Skin epidermis (tissue), 12 donors: ENCODE measurements at regions not wholly inside any gene's neighbourhood (a gene's known extent, or its start where the extent isn't known, plus 50 kb on each side); places are given as distances from the start of the nearest gene placed in this dataset.
"Not testable (repeated sequence)": the region's sequence is repeated elsewhere in the genome, so short reads cannot be mapped to it uniquely, and the experiment has no call there.

Experiments
- H3K27ac ChIP-seq, 21 experiments: fragments of 200-600 bp; sonication (generic) in 11 of 21; one replicate each; pipeline ENCODE4 v1.5.0; 2020; ENCODE audit warnings: mild to moderate bottlenecking in 3 of 21, inconsistent platforms in 2 of 21, moderate library complexity in 2 of 21
- H3K4me3 ChIP-seq, 7 experiments: fragments of 200-600 bp; sonication (generic) in 2 of 7; one replicate each; pipeline ENCODE4 v1.5.0; 2020; ENCODE audit warnings: inconsistent platforms in 2 of 7, mild to moderate bottlenecking in 2 of 7, moderate library complexity in 1 of 7

DNA sequence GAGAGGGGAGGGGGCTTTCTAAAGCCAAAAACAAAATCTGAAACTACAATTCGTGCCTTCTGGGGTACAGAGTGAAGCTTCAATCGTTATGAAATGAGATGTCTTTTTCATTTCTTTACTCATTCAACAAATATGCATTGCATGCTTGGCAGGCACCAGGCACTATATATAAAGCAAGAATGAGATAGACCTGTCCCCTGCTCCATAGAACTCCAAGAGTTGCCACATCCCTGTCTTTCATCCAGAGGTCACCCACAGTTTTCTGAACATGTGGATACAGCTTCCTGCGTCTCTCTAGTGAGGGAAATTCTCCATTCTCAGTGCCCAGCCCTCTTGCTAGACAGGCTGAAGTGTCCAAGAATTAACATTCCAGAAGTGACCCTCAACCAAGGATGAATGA lies 343.2 kb upstream of the MAF start:
- H3K4me3 ChIP-seq: no peak overlapping the region

DNA sequence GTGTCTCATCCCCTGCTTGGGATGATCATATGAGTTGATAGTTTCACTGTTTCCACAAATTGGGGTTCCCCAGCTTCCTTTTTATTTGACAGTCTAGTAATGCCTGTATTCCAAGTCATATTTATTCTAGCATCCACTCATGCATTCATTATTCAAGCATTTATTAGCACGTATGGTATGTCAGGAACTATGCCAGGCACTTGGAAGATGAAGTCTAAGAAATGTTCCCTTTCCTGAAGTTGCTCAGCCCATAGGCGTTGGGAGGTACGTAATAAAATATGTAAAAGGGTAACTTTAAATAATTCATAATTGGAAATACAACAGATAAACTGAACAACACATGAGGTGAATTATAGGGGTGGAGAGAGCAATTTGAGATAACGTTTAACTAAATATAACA lies 338.0 kb upstream of the MAF start:
- no peak overlapping the region for H3K27ac ChIP-seq
- H3K4me3 ChIP-seq: no peak overlapping the region

More for the DNA sequence above, 343.2 kb upstream of the MAF start:
- no peak overlapping the region for H3K27ac ChIP-seq

DNA sequence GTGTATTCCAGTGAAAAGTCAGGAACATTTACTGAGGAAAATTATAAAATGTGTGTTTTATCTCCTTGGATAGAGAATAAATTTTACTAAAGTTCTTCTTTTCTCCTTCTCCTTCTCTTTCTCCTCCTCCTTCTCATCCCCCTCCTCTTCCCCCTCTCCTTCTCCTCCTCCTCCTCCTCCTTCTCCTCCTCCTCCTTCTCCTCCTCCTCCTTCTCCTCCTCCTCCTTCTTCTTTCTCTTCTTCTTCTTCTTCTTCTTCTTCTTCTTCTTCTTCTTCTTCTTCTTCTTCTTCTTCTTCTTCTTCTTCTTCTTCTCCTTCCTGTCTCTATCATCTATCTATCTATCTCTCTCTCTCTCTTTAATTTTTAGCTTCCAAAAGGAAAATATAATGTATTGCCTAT lies 337.1 kb upstream of the MAF start:
- not testable (repeated sequence) for H3K27ac ChIP-seq

DNA sequence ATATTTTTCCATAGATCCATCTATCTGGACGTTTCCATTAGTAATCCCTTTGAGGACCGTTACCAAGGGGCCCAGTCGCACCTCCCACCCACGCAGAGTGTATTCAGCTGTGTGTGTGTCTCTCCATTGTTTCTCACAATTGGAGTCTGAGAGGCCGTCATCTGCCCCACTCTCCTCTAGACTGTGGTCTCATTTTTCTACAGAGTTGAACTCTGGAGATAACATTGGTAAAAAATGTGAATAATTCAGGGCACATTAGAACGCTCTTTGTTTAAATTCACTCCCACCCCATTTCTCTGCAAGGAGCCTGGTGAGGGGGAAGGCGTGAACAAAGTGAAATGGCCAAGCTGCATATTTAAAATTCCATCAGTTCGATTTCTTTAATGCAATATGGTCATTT lies 333.1 kb upstream of the MAF start:
- H3K4me3 ChIP-seq: no peak overlapping the region
- no peak overlapping the region for H3K27ac ChIP-seq

More for the DNA sequence above, 337.1 kb upstream of the MAF start:
- H3K4me3 ChIP-seq: not testable (repeated sequence)

DNA sequence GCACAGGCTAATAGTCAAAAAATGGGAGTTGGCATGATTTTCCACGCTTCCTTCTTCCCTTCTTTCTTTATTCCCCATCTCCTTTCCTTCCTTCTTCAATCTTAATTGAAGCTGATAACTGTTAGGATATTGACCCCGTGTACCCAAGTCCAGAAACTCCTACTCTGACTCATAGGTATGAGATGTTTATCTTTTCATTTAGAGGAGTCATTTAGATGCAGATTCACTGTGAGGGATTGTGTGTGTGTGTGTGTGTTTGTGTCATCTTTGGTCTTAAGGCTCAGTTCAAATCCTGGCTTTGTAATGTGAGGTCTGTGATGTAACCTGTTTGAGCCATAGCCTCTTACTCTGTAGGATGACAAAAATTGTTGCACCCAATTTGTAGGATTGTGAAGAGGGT lies 332.0 kb upstream of the MAF start:
- Histone ChIP-seq H3K4me3 (no peak overlapping the region), H3K27ac (no peak overlapping the region)

DNA sequence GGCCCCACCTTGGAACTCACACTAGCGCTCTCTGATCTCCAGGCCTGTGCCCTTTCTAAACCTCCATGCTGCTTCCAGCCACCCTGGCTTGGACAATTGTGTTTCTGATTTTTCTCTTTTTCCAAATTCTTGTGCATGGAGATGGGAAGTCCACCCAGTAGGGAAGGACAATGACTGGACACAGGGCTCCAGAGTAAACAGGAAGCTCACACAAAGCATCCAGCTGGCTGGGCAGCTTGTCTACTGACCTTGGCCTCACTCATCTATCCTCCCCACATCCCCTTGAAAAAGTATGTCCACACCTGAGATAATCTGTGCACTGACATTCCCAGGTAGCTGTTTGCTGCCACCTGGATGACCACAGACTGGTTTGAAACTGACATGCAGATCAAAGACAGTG lies 331.2 kb upstream of the MAF start:
- Histone ChIP-seq H3K27ac (no peak overlapping the region), H3K4me3 (no peak overlapping the region)

DNA sequence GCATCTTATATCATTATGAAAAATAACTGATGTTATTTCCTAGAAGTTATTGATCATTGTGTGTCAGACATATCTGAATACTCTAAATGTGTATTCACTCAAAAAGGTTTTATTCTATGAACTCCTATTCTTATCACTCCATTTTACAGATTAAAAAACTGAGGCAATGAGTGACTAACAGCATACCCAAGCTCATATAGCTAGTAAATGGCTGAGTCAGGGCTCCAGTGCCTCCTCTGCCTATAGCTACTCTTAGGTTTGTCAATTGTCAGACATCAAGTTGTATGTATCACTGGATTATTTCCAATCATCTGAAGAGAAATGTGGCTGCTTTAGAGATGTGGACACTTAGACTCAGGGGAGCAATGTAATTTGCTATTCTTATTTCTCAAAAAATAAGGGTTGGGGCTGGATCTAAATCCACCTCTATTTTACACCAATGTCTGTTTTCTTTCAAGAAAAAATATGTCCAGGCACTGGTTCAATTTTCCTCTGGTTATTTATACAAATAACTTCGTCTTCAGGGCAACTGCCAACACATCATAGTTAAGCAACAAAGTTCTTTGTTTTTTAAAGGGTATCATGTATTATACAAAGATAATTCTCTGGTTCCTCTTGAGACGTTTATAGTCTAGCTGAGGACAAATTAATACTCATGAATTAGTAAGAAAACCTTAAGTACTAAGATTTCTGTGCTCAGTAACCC lies 328.9 kb upstream of the MAF start:
- Histone ChIP-seq H3K27ac (peak overlapping the region in 2 of 21 experiments; percentile 8 to 69), H3K4me3 (no peak overlapping the region)

DNA sequence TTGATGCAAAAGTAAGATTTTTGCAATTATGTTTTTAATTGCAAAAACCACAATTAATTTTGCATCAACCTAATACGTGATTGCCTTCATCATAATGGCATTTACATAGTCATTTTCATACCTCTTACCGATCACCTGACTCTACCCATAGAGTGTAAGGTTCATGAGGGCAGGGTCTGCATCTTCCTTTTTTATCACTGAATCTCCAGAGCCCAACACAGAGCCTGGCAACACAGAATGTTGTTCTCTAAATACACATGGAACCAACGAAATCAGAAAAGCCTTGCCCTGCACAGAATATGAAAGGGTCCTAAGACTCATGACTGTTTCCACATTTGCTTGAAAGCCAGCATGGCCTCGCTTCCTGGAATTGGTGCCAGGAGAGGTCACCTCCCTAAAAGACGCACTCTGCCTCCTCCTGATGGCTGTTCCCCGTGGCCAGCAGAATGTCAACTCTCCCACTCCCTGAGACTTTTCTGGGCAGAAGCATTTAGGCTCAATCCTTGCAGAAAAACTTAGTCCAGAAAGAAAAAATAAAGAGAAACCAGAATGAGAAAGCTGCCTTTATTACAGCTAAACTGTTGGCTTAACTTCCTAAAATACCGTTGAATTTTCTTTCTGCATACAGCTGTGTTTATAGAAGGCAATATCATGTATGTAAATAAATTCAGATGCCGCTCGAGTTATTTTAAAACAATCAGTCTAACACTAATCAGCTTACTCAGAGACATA lies 327.8 kb upstream of the MAF start:
- H3K4me3 ChIP-seq: no peak overlapping the region
- H3K27ac ChIP-seq: peak overlapping the region in 1 of 21 experiments; percentile 16

DNA sequence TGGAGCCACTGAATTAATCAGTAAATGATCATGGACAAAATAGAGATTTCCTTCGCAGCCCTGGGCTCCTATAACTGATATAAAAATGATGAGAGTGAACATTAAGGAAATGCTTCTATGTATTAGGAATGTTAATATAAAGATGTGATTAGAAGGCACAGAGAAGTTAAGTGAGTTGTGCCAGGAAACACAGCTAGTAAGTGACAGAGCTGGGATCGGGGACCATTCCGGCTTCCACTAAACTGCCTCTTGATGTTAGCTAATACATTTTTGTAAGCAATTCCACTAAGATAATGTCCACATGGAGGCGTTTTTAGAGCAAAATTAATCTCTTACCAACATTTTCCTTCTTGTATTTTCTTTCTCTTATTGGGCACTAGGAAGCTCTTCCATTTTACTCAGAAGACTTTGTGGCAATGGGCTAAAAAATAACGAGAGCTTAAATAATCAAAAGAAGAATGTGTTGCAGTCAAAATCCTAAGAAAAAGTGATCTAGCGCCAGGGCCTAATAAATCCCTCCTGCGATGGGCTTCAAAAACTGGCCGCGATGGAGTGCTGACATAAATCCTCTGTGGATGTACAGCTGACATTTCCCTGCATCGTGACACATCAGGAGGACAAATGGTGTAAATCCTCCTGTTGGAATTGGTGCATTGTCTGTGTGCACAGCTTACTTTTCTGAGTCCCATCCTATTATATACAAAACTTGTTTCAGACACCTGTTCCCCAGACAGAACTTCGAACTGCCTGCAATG lies 326.1 kb upstream of the MAF start:
- Histone ChIP-seq H3K27ac (no peak overlapping the region), H3K4me3 (no peak overlapping the region)

DNA sequence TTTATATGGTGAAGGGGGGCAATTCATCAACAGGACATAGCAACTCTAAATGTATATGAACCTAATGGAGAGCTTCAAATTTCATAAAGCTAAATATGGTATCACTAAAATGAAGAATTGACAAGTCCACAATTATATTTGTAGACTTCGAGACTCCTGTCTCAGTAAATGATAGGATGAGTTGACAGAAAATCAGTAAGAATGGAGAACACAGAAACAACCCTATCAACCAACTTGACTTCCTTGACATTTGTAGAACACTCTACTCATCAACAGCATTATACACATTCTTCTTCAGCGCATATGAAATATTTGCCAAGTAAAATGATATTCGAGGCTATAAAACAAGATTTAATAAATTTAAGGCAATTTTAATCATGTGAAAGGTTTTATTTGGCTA lies 322.9 kb upstream of the MAF start:
- H3K4me3 ChIP-seq: no peak overlapping the region
- no peak overlapping the region for H3K27ac ChIP-seq

DNA sequence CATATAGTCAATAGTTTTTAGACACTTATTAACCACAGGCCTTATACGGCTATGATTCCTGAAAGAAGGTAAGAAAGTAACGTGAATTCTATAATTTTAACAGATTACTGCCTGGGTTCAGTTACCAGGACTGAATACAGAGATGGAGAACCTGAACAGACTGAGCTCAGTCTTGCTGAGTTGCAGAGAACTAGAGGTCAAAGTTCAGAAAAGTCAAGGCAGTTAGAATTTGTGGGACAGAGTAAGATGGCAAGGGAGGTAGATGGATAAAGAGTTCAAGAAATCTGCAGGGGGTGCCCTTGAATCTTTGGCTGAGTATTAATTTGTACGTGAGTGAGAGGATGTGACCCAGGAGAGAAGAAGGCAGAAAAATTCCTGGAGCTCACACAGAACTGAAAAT lies 320.1 kb upstream of the MAF start:
- no peak overlapping the region for H3K4me3 ChIP-seq
- no peak overlapping the region for H3K27ac ChIP-seq

DNA sequence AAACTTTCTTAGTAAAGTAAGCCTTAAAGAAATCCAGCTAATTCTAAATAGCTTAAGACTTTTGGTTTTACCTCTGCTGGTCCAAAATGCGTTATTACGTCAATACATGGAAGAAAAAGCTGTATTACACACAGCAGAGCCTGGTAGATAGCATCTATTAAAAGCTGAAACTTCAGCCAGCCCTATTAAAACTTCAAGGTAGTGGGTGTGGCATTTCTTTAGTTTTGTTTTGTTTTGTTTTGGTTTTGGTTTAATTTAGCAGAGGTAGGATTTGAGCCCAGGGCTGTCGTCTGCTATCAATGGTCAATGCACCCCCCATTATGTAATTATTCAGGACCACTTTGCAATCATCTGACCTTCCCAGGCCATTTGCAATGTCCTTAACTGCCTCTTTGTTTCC lies 318.4 kb upstream of the MAF start:
- Histone ChIP-seq H3K4me3 (no peak overlapping the region), H3K27ac (no peak overlapping the region)

DNA sequence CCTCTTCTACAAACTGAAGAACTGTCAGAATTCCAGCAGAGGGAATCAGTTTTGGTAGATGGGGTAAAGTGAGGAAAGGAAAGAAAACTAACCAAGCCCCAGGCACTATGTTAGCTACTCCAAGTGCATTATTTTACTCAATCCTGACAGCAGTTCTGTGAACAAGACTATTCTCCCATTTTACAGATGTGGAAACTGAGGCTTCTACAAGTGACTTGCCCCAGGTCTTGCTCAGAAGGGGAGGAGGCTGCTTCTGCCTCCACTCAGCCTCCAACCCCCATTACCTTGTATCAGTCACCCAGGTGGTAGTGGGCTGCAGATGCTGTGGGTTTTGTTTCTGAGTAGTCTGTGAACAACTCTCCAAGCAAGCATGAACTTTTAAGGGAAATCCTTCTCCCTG lies 315.2 kb upstream of the MAF start:
- H3K27ac ChIP-seq: no peak overlapping the region

DNA sequence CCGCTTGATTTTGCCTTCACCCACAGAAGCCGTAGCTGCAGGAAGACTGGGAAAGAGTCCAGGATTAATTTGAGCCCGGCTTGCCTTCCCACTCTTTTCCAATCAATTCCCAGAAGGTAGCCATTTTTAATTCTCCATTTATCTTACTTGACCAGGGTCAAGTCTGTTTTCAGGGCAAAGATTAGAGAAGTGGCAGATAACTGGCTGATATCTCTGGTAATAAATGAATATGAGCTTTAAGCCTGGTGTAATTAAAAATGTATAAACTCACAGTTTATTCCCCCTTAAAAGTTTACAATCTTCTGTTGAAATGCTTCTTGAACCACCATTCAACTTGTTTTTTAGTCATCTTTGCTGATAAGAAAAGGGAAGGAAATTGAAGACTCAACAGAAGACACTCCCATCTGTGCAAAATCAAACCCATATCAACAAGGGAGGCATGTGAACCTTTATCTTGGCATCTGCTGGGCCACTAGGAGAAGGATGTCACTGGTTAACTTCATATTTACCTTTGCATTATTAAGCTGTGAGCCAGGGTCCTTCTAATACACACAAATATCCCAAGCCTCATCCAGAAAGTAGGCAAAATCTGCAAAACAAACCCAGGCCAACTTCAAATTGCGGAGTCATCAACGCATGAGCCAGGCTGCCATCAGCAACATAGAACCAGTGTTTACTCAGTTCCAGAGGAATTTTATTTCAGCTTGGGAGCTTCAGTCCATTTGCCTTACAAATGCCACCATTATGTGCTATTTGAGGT lies 314.6 kb upstream of the MAF start:
- H3K27ac ChIP-seq: no peak overlapping the region
- H3K4me3 ChIP-seq: no peak overlapping the region

More for the DNA sequence above, 315.2 kb upstream of the MAF start:
- no peak overlapping the region for H3K4me3 ChIP-seq

DNA sequence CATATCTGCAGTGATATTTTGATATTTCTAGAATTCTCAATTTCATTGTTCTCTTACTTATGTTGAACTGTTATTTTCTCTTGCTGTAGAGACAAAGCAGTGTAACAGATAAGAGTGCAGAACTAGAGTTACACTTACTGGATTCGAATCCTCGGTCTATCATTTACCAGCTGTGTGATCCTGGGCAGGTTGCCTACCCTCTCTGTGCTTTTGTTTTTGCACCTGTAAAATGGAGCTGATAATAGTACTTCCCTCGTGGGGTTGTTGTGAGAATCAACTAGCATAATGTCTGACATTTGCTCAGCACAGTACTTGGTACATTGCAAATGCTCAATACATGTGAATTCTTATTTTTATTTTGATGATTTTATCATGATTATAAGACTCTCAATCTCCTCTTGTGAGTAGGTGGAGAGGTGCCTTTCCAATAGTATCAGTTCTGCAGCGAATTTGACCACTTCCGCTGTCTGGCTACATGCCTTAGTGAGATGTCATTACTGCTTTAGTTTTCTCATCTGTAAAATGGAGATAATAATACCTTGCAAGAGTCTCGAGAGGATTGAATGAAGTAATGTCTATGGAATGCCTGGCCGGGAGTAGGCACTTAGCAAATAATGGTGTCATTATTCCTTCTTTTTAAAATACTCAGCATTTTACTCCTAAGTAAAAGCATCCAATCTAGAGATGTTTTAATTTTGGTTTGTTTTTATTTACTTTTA lies 312.2 kb upstream of the MAF start:
- no peak overlapping the region for H3K27ac ChIP-seq
- no peak overlapping the region for H3K4me3 ChIP-seq

DNA sequence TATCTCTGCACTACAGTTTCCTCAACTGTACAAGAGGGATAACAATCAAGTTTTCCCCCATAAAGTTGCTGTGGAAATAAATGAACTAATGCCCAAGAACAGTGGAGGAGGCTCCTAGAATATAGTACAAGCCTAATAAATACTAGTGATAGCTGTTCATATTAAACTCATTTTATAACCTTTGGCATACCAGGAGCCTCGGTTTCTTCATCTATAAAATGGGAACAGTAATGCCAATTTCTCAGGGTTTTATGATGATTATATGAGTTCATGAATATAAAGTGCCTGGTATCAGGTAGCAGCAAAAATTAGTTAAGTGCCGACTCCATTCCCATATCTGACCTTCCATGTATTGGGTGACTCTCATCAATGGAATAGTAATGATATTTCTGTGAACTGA lies 311.1 kb upstream of the MAF start:
- no peak overlapping the region for H3K4me3 ChIP-seq
- no peak overlapping the region for H3K27ac ChIP-seq

DNA sequence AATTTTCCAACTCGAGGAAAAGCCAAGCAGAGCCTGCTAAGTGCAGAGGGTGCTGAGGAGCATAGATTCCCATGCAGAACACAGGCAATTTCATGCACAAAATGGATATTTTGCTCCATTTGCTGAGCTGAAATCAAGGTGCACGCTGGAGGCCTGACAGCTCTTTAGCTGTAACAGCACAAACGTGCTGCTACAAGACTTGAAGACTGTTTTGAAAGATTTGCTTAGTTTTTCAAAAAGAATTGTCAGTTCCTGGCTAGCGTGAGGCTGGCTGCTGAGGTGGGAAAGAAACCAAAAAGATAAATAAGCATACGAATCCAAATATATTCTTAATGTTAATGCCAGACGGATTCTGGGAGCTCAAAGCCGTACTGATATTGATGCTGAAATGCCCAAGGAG lies 309.0 kb upstream of the MAF start:
- H3K4me3 ChIP-seq: no peak overlapping the region
- H3K27ac ChIP-seq: peak overlapping the region in 1 of 21 experiments; percentile 26

DNA sequence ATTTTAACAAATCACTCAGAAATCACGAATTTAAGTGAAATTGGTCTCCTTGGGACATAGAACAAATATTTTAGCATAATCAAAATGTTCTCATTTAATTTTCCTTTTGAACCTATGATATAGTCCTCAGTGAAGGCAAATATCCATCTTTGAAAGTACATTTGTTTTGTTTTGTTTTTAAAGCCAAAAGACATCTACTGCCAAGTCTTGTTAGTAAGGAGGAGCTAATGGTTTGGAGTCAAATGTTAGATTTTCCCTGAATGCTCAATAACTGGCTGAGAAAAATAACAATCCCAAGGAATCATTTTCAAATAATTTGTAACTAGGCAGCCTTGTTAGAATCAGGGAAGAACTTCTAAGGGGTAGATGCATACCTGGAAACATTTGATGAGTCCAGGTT lies 302.9 kb upstream of the MAF start:
- H3K4me3 ChIP-seq: no peak overlapping the region

DNA sequence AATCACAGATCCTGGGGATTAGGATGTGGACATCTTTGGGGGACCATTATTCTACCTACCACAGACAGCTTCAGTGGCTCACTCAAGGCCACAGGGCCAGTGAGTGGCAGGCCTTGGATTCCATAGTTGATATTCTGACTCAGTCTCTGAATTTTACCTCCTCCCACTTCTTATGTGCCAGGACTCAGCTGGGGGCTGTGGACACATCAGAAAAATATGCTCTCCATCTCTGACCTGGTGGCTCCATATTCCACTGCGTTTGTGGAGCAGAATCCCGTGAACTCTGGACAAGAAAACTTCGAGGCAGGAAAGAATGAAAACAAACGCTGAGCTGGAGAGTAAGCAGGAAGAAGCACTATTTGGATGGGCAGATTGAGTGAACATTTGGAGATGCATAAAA lies 301.8 kb upstream of the MAF start:
- H3K27ac ChIP-seq: no peak overlapping the region
- no peak overlapping the region for H3K4me3 ChIP-seq

More for the DNA sequence above, 302.9 kb upstream of the MAF start:
- no peak overlapping the region for H3K27ac ChIP-seq

DNA sequence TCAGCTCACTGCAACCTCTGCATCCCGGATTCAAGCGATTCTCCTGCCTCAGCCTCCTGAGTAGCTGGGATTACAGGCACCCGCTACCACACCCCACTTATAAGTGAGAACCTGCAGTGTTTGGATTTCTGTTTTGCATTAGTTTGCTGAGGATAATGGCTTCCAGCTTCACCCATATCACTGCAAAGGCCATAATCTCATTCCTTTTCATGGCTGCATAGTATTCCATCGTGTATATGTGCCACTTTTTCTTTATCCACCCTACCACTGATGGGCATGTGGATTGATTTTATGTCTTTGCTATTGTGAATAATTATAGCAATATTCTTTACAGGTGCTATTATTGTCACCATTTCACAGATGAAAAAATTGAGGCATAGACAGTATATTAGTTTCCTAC lies 301.0 kb upstream of the MAF start:
- no peak overlapping the region for H3K27ac ChIP-seq

More for the DNA sequence above, 301.0 kb upstream of the MAF start:
- H3K4me3 ChIP-seq: no peak overlapping the region
